IPS DF 4.7 (cell line): ENCODE measurements at regions not wholly inside any gene's neighbourhood (a gene's known extent, or its start where the extent isn't known, plus 50 kb on each side); places are given as distances from the start of the nearest gene placed in this dataset.
"Not testable (repeated sequence)": the region's sequence is repeated elsewhere in the genome, so short reads cannot be mapped to it uniquely, and the experiment has no call there.

Source experiments
- DNase-seq: peaks from one replicate; pipeline ENCODE4 v3.0.0-alpha.2; 2013; ENCODE audit warnings: low spot score; ENCODE audit errors: extremely low read depth

DNA sequence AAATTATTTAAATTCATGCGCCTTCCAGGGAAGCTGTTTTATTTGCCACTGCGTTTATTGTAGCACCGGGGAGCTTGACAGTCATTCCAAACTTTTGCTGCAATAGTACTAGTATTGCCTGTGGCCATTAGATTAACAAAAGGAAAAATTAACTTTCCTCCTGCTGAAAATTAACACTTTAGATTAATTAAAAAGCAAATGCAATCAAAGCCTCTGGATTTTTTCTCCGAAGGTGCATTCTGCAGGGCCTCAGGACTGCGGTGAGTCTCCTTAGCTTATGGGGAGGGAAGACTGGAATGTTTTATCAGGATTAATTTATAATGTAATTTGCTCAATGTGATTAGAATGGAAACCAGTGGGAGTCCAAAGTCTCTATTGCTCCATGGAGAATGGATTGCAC is 456.4 kb upstream of the CFAP20DC start:
- no peak for DNase-seq

DNA sequence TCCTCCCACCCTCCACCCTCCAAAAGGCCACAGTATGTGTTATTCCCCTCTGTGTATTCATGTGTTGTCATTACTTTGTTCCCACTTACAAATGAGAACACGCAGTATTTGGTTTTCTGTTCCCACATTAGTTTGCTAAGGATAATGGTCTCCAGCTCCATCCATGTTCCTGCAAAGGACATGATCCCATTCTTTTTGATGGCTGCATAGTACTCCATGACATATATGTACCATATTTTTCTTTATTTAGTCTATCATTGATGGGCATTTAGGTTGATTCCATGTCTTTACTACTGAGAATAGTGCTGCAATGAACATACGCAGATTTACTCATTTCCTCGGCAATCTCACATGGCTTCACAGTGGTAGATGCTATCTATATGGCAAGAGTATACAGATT is 453.6 kb upstream of the CFAP20DC start:
- no peak for DNase-seq

DNA sequence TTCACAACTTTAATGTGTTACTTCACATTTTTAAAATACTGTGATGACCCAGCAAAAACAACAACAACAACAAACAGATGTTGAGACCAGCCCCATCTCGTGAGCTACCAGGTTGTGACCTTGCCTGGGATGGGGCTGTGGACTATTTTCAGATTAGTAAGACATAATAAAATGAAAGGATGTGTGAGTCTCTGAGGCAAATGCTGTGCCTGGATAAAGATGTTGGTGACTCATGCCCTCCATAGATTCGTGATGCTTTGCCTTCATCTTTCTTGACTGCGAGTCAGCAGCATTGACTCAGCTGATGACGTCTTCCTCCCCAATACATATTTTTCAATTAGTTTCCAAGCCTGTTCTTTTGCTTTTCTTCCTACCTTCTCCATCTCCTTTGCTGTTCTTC is 453.0 kb upstream of the CFAP20DC start:
- DNase-seq, result no peak

DNA sequence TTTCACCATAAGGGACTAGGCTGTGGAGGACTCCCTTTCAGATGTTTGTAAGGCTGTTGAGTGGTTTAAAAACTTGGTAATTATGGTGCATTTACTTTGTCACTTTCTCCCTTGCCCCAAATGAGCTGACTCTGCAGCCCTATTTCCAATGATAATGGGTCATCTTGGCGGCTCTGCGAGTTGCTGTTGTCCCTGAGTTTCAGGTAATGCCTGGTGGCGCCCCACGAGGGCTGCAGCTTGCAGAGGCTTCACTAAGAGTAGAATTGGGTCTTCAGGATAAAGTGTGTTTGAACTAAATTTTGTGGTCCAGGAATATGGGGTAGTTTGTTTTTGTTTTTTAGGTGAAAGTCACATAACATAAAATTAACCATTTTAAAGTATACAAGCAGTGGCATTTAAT is 450.1 kb upstream of the CFAP20DC start:
- DNase-seq, result no peak

DNA sequence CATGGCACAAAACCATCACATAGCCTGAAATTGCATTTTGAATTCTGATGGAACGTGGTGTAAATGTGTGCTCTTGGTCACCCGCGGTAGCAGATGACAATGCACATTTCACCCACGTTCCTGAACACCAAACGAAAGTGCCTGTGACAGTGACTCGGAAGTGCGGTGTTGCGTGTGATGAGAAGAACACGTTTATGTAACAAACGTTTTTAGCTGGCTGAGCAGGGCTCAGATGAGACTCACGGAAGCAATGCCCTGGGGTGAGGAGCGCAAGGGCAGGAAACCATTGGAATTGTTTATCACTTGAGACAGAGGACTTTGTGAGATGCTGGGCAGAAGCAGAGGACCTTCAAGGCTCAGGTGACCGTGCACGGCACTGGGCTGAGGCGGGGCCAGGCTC is 449.2 kb upstream of the CFAP20DC start:
- DNase-seq, result no peak

DNA sequence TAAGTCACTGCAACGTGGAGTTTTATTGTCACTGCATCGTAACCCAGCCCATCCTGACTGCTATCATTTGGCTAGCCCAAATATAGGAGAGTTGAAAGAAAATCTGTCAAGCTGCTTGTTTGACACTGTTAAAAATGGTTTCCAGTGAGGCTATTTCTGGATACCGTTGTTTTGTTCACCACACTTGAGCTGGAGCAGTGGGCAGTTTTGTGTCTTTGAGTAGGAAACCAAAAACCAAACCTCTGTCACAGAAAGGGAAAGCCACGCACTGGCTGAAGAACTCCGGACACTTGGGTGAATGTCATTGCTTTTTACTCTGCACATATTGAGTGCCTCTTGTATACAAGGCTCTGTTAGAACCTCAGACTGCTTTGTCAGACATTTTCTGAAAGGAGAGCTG is 446.4 kb upstream of the CFAP20DC start:
- DNase-seq, result no peak

DNA sequence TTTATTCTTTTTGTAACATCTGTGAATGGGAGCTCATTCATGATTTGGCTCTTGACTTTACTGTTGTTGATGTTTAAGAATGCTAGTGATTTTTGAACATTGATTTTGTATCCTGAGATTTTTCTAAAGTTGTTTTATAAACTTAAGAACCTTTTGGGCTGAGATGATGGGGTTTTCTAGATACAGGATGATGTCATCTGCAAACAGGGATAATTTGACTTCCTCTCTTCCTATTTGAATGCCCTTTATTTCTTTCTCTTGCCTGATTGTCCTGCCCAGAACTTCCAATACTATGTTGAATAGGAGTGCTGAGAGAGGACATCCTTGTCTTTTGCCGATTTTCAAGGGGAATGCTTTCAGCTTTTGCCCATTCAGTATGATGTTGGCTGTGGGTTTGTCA is 445.1 kb upstream of the CFAP20DC start:
- not testable (repeated sequence) for DNase-seq

DNA sequence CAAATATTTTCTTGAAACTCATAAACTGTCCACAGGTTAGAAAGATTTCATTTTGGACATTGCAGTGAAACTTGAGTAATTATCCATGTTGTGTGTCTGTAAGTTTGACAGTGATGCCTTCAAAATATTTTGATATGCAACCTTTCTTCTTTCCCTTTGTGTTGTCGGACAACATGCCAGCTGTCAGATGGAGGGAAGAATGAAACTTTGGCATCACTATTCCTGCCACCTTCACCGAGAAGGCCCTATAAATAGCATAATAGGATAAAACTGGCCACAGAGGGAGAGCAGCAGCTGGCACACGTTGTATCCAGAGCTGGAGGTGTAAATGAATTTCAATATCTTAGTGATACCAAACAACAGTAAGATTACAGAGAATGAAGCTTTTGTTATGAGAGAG is 436.7 kb upstream of the CFAP20DC start:
- no peak for DNase-seq

DNA sequence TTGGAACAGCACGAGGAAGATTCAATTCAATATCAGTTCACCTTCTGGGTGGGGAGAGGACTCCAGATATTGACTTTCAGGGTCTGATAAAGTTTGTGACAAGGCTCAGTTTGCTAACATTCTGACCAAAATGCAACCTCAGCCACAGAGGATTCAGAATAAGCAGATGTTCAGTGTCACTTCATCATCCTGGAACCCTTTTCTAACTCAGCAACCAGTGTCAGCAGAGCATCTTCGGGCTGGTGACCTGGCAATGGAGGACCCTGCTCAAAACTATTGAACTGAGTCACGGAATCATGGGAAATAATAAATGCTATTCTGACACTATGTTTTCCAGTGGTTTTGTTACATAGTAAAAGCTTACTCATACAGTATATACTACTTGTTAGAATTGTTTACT is 433.4 kb upstream of the CFAP20DC start:
- no peak for DNase-seq

DNA sequence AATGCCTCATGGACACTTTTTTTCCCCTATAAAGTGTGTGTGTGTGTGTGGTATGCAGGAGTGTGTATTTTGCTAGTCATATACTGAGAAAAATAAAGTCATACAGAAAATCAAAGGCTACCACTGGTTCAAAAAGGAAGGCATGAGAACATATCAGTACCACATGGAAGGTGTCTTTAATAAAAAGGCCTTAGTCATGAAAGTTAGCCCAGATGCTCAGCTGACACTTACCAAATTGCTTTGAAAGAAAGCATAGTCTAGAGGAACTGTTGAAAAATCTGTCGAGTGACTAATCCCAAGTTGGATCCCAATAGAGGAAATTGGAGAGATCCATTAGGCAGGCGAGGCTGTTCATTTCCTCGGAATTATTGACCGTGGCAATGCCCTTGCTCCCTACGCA is 432.9 kb upstream of the CFAP20DC start:
- no peak for DNase-seq

DNA sequence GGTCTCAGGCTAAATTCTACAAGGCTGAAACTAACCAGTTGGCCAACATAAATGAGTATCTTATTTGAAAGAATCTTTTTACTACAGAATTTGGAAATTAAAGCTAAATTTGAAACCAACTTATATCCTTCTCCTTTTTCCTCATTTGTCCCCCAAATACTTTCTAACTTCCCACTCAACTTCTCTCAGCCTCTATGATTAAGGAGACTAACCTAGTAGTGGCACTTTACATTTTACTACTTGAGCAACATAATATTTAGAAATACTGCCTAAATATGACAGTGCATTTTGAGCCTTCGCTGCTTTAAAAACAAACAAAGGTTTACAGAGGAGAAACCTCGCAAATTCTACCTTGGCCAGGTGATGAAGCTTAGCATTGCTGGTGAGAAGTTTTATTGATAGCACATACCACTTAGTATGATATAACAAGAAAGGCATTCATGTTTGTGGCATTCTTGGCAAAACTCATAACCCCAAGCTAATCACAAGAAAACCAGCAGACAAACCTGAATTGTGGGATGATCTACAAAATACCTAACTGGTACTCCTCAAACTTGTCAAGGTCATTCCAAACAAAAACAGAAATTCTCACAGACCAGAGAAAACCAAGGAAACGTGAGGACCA is 432.1 kb upstream of the CFAP20DC start:
- DNase-seq, result no peak

DNA sequence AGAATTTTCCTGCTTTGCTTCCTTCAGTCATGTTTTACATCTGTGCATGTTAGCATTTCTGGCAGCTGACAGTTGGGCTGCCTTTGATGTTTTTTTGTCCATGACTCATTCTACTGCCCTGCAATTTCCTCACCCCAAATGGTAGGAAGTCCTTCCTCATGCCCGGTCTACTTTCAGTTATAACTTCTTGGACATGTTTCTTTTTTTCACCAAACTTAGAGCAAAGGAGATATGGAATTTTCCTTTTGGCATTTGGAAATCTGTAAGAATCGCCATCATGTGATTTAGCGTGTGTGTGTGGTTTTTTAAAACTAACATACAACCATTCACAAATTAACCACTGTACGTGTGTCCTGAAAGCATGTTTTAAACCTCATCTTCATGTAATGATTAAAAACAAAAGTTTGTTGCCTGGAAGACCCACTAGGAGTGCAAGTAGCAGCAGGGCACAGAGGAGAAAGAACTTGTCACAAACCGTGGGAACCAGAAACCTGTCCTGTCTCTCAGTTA is 430.7 kb upstream of the CFAP20DC start:
- no peak for DNase-seq

DNA sequence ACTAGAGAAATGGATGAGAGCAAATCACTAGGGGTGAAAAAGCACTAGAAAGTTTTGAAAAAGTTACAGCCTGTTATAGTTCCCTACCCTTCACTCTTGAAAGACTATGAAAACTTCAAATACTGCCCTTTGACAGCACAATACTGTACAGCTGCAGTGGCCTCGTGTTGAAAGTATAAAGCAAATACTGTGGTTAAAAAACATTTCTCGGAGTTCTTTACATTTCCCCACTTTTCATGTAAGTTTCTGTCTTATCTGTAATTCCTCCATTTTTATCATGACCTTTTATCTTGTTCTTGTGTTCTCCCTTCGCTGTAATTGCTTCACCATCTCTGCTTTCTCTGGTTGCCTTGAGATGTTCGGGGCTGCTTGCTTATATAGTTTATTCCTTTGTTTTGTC is 423.8 kb upstream of the CFAP20DC start:
- DNase-seq, result no peak

DNA sequence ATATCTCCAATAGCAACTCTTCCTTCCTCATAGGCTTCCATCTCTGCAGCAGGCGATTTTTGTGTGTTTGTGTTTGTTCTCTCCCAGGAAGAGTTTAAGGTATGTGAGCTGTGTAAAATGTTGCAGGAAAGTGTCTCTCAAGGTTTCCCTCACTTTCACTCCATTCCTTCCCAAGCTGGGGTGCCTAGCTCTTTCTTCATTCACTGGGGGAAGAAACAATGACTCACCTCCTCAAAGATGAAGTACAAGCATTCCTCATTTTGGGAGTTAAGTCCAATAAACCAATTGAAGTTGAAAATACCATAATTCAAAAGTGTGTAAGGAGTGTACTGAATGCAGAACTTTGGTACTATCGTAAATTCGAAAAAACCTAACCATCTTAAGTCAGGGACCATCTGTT is 422.7 kb upstream of the CFAP20DC start:
- DNase-seq, result no peak

DNA sequence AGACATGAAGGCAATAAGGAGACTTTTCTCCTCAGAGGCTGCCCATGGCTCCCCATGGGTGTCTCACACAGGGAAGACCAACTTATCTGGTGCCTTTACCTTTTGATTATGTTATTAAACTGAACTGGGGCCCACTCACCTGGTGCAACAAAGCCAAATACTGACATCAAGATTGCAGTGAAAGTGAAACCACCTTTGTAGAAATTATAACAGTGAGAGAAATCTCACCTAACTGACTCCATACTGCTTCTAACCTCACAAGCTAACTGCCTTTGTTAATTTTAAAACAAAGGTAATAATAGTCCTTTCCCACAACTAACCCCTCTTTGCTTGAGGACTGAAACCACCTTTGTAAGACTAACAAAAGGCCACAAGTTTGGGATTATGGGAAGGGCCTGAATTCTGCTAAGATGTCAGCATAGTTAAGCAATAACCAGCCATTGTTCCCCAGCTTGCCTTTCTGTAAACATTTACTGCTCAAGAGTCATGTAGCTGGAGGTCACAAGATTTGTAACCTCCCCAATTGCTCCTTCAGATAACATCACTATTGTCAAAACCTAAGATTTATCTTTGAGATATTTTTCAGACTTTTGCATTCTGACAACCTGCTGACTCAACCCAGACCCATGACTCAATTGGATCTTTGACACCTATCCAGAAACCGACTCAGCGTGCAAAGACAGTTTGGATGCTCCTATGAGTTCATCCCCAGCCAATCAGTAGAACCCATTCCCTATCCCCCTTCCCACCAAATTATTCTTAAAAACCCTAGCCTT is 420.3 kb upstream of the CFAP20DC start:
- DNase-seq, result no peak

DNA sequence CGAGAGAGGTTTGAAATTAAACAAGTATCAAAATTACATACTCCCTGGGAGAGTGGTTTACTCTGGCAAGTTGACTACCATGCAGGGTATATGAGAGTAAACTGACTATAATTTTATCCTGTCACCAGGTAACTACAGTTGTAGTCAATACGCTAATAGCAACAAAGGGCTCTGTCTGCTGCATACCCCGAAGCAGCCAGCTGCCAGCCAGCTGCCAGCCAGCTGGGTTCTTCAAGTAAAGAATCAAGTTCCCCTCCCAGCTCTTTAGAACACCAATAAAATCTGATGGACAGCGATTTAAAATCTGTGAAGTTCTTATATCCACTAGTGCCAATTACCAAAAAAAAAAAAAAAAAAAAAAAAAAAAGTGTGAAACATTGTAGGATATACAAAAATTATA is 417.7 kb upstream of the CFAP20DC start:
- no peak for DNase-seq

DNA sequence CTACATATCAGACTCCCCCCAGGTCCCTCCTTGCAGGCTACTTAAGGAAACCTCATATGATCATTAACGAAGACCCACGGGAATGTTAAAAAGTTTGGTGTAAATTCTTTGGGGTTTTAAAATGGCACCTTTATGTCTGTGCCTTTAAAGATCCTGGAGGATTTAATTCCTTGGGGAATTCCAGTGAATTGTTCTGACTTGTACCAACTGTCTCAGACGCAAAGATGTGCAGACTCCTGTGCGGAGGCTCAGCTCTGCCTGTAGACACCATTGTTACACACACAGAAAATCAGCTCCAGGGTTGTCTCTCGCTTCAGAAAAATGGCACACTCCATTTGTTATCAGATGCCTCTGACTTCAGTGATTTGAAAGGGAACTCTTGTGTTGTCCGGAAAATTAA is 414.4 kb upstream of the CFAP20DC start:
- DNase-seq, result no peak

DNA sequence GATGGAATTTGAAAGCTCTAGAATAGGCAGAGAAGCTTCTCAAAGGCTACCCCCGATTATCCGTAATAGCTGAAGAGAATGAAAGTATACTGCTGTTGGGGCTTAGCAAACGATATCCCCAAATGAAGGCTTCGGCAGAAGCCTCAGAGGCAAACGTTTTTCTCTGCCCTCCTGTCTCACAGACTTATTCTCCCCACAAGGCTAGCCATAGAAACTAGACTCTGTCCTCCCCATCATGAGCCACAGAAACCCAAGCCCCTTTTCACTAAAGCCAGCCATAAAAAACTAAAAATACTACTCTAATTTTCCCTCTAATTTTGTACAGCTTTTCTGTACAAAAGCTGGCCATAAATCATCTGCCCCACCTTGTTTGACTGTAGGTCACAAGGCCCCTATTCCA is 413.4 kb upstream of the CFAP20DC start:
- DNase-seq, result no peak

DNA sequence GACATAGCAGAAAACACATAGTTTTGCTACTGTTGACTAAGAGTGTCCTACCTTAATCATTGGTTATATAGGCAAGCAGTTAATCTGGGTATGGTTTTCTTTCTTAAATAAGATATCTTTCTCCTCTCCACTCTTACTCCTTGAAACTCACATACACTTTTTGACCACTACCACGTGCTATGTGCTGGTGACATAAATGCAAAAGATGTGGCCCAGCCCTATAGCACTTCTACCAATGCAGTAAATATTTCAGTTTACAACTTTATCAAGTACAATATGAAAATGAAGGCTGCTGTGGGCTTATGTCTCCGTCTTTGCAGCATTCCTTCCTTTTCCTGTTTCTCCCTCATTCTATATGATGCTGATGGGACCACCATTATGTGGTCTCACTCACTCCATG is 410.2 kb upstream of the CFAP20DC start:
- DNase-seq, result no peak

DNA sequence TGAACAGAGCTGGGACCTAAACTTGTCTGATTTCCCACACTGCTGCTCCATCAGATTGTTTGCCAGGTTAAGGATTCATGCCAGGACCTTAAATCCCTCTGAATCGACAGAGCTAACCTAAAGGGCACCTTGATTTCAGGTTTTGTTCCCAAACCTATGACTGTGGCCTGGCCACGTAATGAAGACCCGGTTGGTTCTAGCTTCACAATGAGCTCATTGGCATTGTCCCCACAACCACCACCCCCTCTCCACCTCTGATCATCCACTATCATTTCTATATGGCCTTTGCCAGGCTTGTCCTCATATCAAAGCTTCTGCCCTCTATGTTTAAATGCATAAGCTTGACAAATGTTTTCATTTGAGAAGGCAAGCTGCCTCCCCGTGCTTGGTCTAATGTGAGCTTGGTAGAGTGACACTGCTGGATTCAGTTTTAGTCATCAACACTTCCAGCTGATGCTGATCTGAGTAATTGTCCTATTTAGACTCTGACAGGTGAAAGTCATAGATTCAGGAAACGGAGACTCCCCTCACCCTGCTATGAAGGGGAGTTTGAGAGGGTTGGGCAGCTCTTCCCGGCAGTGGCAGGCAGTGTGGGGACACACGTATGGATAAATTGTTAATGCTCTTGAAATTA is 407.1 kb upstream of the CFAP20DC start:
- no peak for DNase-seq

DNA sequence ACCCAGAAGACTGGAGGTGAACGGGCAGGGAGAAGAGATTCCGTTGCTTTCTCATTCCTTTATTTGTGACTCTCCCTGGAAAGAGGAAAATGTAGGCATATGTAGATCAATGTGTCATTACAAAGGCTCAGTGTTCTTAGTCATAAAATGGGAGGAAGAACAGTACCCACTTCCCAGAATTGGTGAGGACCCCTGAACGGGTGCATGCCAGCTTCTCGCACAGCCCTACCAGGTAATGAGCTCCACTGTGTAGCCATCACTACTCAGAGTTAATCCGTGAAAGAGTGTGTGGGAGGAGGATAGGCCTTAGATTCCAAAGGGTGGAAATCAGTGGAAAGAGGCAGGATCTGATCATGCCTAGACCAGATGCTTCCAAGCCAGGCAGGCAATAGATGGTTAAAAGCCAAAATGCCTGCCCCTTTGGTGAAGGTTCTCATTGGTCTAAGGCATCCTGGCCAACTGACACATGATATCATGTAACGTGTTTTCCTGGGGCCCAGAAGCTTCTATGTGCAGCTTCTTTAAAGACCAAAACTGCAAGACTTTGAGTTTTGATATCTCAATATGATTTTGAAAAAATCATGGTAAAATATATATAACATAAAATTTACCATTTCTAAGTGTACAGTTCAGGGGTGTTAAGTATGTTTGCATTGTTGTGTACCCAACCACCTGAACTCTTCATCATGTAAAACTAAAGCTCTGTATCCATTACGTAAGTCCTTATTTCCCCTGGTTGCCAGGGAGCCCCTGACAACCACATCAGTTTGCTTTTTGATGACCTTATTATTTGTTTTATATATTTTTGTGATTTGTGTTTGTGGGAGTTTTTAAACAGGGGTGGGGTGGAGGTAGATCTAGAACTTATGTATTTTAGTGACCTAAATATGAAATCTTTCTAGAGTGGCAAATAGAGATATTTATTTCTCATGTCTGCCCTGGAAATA is 402.2 kb upstream of the CFAP20DC start:
- DNase-seq, result no peak
